ENCODE measurements at regions not wholly inside any gene's neighbourhood (a gene's known extent, or its start where the extent isn't known, plus 50 kb on each side); places are given as distances from the start of the nearest gene placed in this dataset.

GRCh38 chr3:103494512-103494911 is 1059.7 kb downstream of the ZPLD1 start:
- Histone ChIP-seq H3K27me3 (replicated peaks in 1 of 4; ENCODE audit: control insufficient read depth in 3 of 4, extremely low read depth in 1 of 4, insufficient read depth in 3 of 4, low read length in 3 of 4) (no peaks in the 10 kb centered on the region), H2BK120ac (replicated peaks; ENCODE audit: low read depth, low read length) (no peak overlapping the region), H3K36me3 (ENCODE audit: control insufficient read depth in 2 of 4, insufficient read depth in 4 of 4, low read length in 3 of 4) (no peaks in the 10 kb centered on the region), H2BK12ac (ENCODE audit: low read depth, low read length) (no peak overlapping the region), H3K4me2 (ENCODE audit: insufficient read depth in 1 of 2, low read depth in 2 of 2, low read length in 2 of 2) (no peak overlapping the region), H3K18ac (ENCODE audit: extremely low read depth, low read length) (no peak overlapping the region), H4K8ac (ENCODE audit: extremely low read depth, insufficient read depth, low read length) (no peak overlapping the region), H2BK5ac (ENCODE audit: low read depth, low read length) (no peak overlapping the region), H3K9me3 (ENCODE audit: insufficient read depth in 2 of 2, low read depth in 1 of 2, low read length in 1 of 2) (no peaks in the 10 kb centered on the region), H4K91ac (replicated peaks; ENCODE audit: insufficient read length, low read length) (no peak overlapping the region), H3K23me2 (ENCODE audit: low read depth, low read length) (no peaks in the 10 kb centered on the region), H3K14ac (ENCODE audit: insufficient read length) (no peak overlapping the region), H3K79me2 (ENCODE audit: control insufficient read depth in 1 of 2, insufficient read depth in 2 of 2, low read length in 2 of 2) (no peaks in the 10 kb centered on the region), H3K4me3 (ENCODE audit: extremely low read depth in 1 of 4, insufficient read depth in 2 of 4, low read depth in 3 of 4, low read length in 4 of 4) (no peak overlapping the region), H3K27ac (ENCODE audit: low read depth, low read length) (no peak overlapping the region), H2AK5ac (ENCODE audit: low read depth, low read length) (no peak overlapping the region), H4K5ac (ENCODE audit: insufficient read length, low read depth, low read length) (no peak overlapping the region), H3K23ac (ENCODE audit: insufficient read length) (no peak overlapping the region), H4K20me1 (replicated peaks in 1 of 2; ENCODE audit: control insufficient read depth in 1 of 2, insufficient read depth in 2 of 2, low read length in 2 of 2) (no peaks in the 10 kb centered on the region), H3K79me1 (ENCODE audit: low read depth, low read length) (no peaks in the 10 kb centered on the region), H2BK15ac (ENCODE audit: low read length) (no peak overlapping the region), H3K4me1 (replicated peaks in 1 of 4; ENCODE audit: control insufficient read depth in 3 of 4, insufficient read depth in 4 of 4, low read length in 3 of 4) (no peaks in the 10 kb centered on the region), H2AFZ (ENCODE audit: low read length) (no peak overlapping the region), H3K4ac (replicated peaks; ENCODE audit: insufficient read length, low read depth, low read length) (no peak overlapping the region), H3K56ac (replicated peaks; ENCODE audit: insufficient read length, low read depth, low read length) (no peak overlapping the region), H3K9ac (replicated peaks in 1 of 4; ENCODE audit: extremely low read depth in 1 of 4, low read depth in 3 of 4, low read length in 3 of 4) (no peak overlapping the region), H2BK20ac (ENCODE audit: low read length) (no peak overlapping the region)
- POLR2A ChIA-PET (ENCODE audit: partially characterized antibody) = no interaction called here
- CTCF ChIA-PET (ENCODE audit: partially characterized antibody) = interaction anchor here (0.7 kb wide), 2 partner anchors 151 to 710 kb away, joined by 3 read pairs; no protein-coding TSS in a partner anchor
- no peak for DNase-seq (ENCODE audit: low read depth in 1 of 2, low spot score in 2 of 2)
- WGBS, 2 experiments (ENCODE audit: extremely low coverage in 1 of 2, insufficient coverage in 1 of 2, insufficient read length in 1 of 2, insufficient replicate concordance in 2 of 2, low coverage in 1 of 2, low lambda C conversion rate in 2 of 2, missing lambda C conversion rate in 1 of 2) = 44% methylated on average over 1 of the region's 3 CpGs; no CpG with 5 or more reads in 1 of the 2 experiments
- FAIRE-seq = no peak
- TF ChIP-seq SIX5 (IDR thresholded peaks at IDR 0.05; ENCODE audit: low read depth, low read length) (no peak), TAF1 (IDR thresholded peaks at IDR 0.05; ENCODE audit: low read depth, low read length) (no peak), EGR1 (IDR thresholded peaks at IDR 0.05; ENCODE audit: borderline replicate concordance, low read depth, low read length) (no peak), ATF3 (IDR thresholded peaks at IDR 0.05; ENCODE audit: insufficient read depth, low read depth, low read length) (no peak), CHD2 (IDR thresholded peaks at IDR 0.05; ENCODE audit: low read length) (no peak), RBBP5 (IDR thresholded peaks at IDR 0.05; ENCODE audit: borderline replicate concordance, low read depth, low read length) (no peak), TAF7 (optimal IDR thresholded peaks at IDR 0.05; ENCODE audit: borderline replicate concordance, low read depth, low read length) (no peak), RAD21 (IDR thresholded peaks at IDR 0.05 in 1 of 2, conservative IDR thresholded peaks at IDR 0.05 in 1 of 2; ENCODE audit: low read depth in 2 of 2, low read length in 2 of 2) (no peak), CEBPB (IDR thresholded peaks at IDR 0.05; ENCODE audit: low read depth, low read length) (no peak), CTCF (IDR thresholded peaks at IDR 0.05; ENCODE audit: control extremely low read depth in 1 of 3, insufficient read depth in 1 of 3, low read depth in 1 of 3, low read length in 3 of 3) (no peak), NRF1 (IDR thresholded peaks at IDR 0.05; ENCODE audit: low read depth, low read length) (no peak), CREB1 (IDR thresholded peaks at IDR 0.05) (no peak), ZNF274 (IDR thresholded peaks at IDR 0.05; ENCODE audit: borderline replicate concordance, extremely low read depth, low read length) (no peak)
